ENCODE measurements at regions not wholly inside any gene's neighbourhood (a gene's known extent, or its start where the extent isn't known, plus 50 kb on each side); places are given as distances from the start of the nearest gene placed in this dataset.

- DNase-seq (ENCODE audit: low read depth in 2 of 2), result no peak
Observed at GRCh38 chr11:29959488-29959887, 57.3 kb downstream of the KCNA4 start.

GRCh38 chr11:29957431-29957830, 59.4 kb downstream of the KCNA4 start:
- no peak for DNase-seq (ENCODE audit: low read depth in 2 of 2)

DNA sequence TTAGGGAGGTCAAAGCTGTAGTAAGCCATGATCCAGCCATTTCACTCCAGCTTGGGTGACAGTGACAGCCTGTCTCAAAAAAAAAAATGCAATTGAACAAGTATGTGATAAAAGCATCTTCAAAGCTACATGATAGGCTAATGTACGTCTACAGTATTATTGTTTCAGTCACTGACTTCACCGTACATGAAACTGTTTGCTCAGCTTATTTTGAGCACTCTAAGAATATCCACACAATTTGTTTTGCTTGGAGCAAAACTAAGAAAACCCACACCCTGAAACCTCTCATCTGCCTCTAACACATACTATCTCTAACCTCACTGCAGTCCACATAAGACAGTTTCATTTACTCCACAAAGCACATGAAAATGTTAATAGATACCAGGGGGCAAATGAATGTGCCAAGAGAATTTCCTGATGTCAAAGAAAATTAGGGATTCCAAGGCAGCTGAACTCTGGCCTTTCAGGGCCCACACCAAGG, 60.7 kb downstream of the KCNA4 start:
- DNase-seq (ENCODE audit: low read depth in 2 of 2), result no peak

GRCh38 chr11:29943347-29943746, 73.5 kb downstream of the KCNA4 start:
- no peak for DNase-seq (ENCODE audit: low read depth in 2 of 2)

- DNase-seq (ENCODE audit: low read depth in 2 of 2), result no peak
Observed at GRCh38 chr11:29937526-29937925, 79.3 kb downstream of the KCNA4 start.

- DNase-seq (ENCODE audit: low read depth in 2 of 2), result no peak
Observed at GRCh38 chr11:29934115-29934638, 82.7 kb downstream of the KCNA4 start.

DNA sequence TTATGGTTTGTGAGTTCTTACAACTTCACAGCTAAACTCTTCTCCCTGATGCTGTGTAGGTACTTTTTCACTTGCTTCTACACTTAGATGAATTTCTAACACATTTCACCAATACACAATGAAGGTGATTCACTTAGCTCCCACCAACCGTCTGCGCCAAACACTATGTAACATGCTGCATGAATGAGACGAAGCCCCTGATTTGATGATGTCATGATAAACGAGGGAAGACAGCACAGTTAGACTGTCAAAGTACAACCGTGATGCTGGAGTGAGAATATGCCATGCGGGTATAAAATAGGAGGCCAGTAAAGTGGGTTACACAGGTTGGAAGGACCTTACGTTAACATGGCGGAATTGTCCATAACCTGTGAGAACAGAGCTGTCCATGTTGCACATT, 100.8 kb downstream of the KCNA4 start:
- DNase-seq (ENCODE audit: low read depth in 2 of 2), result no peak

DNA sequence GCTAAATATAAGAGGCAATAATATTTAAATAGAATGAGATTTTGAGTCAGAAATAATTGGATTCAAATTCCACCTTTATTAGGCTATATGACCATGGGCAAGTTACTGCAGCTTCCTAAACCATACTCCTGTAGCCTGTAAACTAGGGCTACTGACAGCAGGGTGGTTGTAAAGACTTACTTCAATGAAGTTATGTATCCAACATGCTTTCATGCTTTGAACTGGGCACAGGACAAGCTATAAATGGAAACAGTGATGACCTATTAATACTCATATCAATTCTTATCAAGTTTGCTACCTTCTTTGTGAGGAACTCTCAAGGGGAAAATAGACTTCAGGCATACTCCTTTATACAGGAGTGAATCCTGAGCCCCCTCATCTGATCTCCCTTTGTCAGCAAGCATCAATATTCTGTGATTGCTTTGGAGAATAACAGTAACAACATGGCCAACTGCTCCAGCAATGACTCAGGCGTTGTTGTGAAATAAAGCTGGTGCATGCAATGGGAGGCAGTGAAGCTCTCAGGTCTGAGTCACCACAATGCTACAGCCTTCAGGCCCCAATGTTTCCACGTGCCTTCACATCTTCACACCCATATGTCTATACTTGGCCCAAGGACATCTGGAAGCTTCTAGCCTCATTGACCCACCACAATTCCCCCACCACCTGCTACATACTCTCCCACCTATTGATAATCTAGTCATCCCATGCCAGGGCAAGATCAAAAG, 102.5 kb downstream of the KCNA4 start:
- DNase-seq (ENCODE audit: low read depth in 2 of 2), result no peak

GRCh38 chr11:29913352-29913751, 103.5 kb downstream of the KCNA4 start:
- no peak for DNase-seq (ENCODE audit: low read depth in 2 of 2)

DNA sequence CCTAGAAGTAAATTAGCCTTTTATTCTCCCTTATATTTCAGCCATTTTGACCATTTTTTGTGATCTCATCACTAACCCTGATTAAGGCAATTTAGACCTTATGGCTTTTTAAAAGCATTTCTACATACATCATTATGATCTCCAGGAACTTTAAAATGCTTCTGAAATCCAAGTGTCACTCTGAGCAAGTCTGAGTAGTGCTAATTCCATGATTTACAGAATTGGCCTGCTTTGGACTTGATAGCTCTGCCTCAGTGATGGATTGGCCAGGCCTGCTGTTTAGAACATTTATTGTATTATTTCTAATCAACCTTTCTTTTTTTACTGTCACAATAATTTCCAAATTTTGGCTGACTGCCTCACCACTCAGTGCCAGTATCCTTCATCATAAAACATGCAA, 116.4 kb downstream of the KCNA4 start:
- no peak for DNase-seq (ENCODE audit: low read depth in 2 of 2)

- DNase-seq (ENCODE audit: low read depth in 2 of 2), result no peak
Observed at GRCh38 chr11:29879560-29879959, 137.3 kb downstream of the KCNA4 start.

DNA sequence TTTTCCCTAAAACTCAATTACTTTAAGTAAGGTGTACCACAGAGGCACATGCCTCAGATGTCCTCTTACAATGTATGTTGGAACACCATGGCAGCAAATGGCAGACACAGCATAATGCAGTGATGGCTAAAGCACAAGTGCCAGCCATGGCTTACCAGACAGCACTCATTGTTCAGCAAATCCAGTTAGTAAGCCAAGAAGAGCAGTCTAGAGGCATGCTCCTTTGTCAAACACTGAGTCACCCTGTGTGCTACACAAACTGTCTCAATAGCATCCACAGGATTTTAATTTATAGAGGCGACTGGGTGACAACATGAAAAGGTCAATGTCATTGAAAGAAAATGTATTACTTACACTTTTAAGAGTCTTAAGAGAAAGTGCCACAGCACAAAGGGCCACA, 140.6 kb downstream of the KCNA4 start:
- DNase-seq (ENCODE audit: low read depth in 2 of 2), result no peak

- DNase-seq (ENCODE audit: low read depth in 2 of 2), result no peak
Observed at GRCh38 chr11:29847219-29847618, 169.6 kb downstream of the KCNA4 start.

GRCh38 chr11:29844701-29845379, 172.0 kb downstream of the KCNA4 start:
- no peak for DNase-seq (ENCODE audit: low read depth in 2 of 2)

GRCh38 chr11:29844031-29844430, 172.8 kb downstream of the KCNA4 start:
- DNase-seq (ENCODE audit: low read depth in 2 of 2), result no peak

- no peak for DNase-seq (ENCODE audit: low read depth in 2 of 2)
Observed at GRCh38 chr11:29842061-29842460, 174.8 kb downstream of the KCNA4 start.

DNA sequence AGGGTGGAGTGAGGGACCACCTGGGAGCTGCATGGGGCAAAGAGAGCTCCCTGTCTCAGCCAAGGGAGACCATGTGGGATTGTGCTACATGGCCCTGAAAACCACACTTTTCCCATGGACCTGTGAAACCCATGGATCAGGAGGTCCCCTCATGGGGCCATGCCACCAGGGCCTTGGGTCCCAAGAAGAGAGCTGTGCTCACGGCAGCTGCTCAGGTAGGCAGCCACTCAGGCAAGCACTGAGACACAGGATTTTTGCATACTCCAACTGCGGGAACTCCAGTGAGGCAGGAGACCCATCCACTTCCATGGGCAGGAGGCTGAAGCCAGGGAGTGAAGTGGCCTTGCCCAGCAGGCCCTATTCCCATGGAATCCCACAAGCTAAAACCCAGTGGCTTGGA, 190.0 kb downstream of the KCNA4 start:
- no peak for DNase-seq (ENCODE audit: low read depth in 2 of 2)

DNA sequence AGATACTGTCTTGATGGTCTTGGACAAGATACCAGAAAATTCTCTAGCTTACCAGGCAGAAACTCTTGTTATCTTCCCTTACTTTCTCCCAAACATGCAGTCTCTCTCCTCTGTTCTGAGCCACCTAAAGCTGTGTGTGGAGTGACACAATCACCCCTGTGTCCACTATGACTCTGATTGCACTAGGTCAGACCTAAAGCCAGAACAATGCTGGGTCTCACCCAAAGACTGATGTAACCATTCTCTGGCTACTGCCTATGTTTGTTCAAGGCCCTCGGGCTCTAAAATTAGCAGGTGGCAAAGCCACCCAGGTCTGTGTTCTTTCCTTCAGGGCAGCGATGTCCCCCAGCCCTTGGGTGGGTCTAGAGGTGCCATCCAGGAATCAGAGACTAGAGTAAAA, 200.5 kb downstream of the KCNA4 start:
- no peak for DNase-seq (ENCODE audit: low read depth in 2 of 2)

DNA sequence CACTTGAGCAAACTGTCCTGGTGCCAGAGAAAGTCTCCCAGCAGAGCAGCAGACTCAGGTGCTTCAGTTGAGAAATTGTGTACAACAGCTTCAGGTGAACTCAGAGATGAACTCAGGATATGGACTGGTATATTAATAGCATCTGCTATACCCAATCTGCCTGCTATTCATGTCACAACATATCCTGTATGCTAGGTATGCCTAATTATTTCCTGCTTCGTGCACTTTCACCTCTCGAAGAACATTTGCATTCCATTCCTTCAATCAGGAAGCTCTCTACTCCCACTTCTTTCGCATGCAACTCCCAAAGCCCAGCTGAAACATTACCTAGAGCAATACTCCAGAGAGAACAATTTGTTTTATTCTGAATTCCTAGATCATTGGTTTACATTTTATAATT, 207.7 kb downstream of the KCNA4 start:
- DNase-seq (ENCODE audit: low read depth in 2 of 2), result no peak

DNA sequence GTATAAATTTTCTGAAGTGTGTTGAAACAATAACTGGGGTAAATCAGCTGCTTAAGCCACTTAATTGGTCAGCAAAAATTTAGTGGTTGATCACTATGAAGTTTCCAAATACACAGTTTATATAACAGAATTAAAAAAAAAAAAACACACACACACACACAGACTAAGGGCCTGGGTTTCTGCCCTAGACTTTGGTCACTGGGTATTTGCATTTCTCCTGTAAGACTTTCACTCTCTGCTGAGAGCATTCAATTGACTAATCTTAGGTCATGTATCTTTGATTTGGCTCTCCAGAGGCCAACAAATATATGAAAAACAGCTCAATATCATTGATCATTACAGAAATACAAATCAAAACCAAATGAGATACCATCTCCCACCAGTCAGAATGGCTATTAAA, 214.3 kb downstream of the KCNA4 start:
- DNase-seq (ENCODE audit: low read depth in 2 of 2), result no peak

DNA sequence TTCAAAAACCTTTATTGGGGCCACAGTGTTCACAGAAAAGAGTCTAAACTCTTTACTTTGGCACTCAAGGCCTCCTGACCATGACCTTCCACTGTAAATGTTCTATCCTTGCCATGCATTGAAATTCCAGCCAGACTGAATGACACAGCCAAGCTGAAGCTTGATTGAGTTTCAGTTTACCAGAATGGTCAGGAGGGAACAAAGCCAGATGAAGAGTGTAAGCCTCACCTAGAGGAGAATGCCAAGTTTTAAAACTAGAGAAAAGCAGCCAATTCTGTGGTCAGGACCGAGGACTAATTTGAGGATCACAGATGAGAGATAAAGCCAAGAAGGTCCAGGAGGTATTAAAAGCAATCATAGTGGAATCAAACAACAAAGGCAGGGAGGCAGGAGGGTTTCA, 215.3 kb downstream of the KCNA4 start:
- no peak for DNase-seq (ENCODE audit: low read depth in 2 of 2)

- no peak for DNase-seq (ENCODE audit: low read depth in 2 of 2)
Observed at GRCh38 chr11:29786092-29786491, 230.7 kb downstream of the KCNA4 start.

- no peak for DNase-seq (ENCODE audit: low read depth in 2 of 2)
Observed at GRCh38 chr11:29783506-29783905, 233.3 kb downstream of the KCNA4 start.

Measured in stimulated activated CD8-positive, alpha-beta memory T cell treated with anti-CD3 and anti-CD28 coated beads, Interleukin-2, amount 100 ng/mL, for 48 hours (primary cell).